CD14-positive monocyte (primary cell): ENCODE measurements at regions not wholly inside any gene's neighbourhood (a gene's known extent, or its start where the extent isn't known, plus 50 kb on each side); places are given as distances from the start of the nearest gene placed in this dataset.

Source experiments
- DNase-seq, 3 donors: peaks; one replicate each; pipeline ENCODE4 v3.0.0-alpha.2; 2011 to 2022
- H2AFZ ChIP-seq: 2 replicates; pipeline ENCODE4 v1.6.0; 2012; ENCODE audit warnings: mild to moderate bottlenecking, low read depth, low read length, inconsistent platforms; ENCODE audit not compliant: insufficient read depth, poor library complexity, severe bottlenecking
- H3K27ac ChIP-seq, 2 donors: 1 replicate in 1 of 2; 2 replicates in 1 of 2; pipeline ENCODE4 v1.5.1; 2012 to 2013; ENCODE audit warnings: low read length in 2 of 2, control low read depth in 1 of 2, inconsistent platforms in 1 of 2, low read depth in 1 of 2, mild to moderate bottlenecking in 1 of 2
- H3K27me3 ChIP-seq, 2 donors: one replicate each; pipeline versions ENCODE4 v1.6.0 to v1.6.1; 2011 to 2013; ENCODE audit warnings: low read length in 2 of 2; ENCODE audit not compliant: control insufficient read depth in 2 of 2, insufficient read depth in 2 of 2
- H3K36me3 ChIP-seq, 2 donors: replicated peaks in 1 of 2; 1 replicate in 1 of 2; 2 replicates in 1 of 2; pipeline versions ENCODE4 v1.5.1 to v1.6.1; 2012 to 2013; ENCODE audit warnings: low read length in 2 of 2, control low read depth in 1 of 2, inconsistent platforms in 1 of 2, mild to moderate bottlenecking in 1 of 2; ENCODE audit not compliant: insufficient read depth in 2 of 2, control insufficient read depth in 1 of 2
- H3K4me1 ChIP-seq, 2 donors: 1 replicate in 1 of 2; 2 replicates in 1 of 2; pipeline versions ENCODE4 v1.5.1 to v1.6.1; 2012 to 2013; ENCODE audit warnings: low read length in 2 of 2, control low read depth in 1 of 2, inconsistent platforms in 1 of 2, mild to moderate bottlenecking in 1 of 2, moderate library complexity in 1 of 2; ENCODE audit not compliant: insufficient read depth in 2 of 2, control insufficient read depth in 1 of 2
- H3K4me2 ChIP-seq: replicated peaks from 2 replicates; pipeline ENCODE3; 2012; ENCODE audit warnings: low read length, moderate library complexity, mild to moderate bottlenecking; ENCODE audit not compliant: poor library complexity, severe bottlenecking; ENCODE audit errors: extremely low read depth
- H3K4me3 ChIP-seq, 3 experiments: fragments of 200-600 bp in 1 of 3; sonication (generic) in 1 of 3; replicated peaks in 1 of 3; 1 replicate in 2 of 3; 2 replicates in 1 of 3; pipeline ENCODE4 v1.5.1; 2011 to 2013; ENCODE audit warnings: low read length in 3 of 3, mild to moderate bottlenecking in 3 of 3, control low read depth in 2 of 3, low read depth in 2 of 3, inconsistent platforms in 1 of 3, moderate library complexity in 1 of 3
- H3K79me2 ChIP-seq: 2 replicates; pipeline ENCODE4 v1.6.0; 2012; ENCODE audit warnings: mild to moderate bottlenecking, control low read depth, inconsistent platforms, low read length, moderate library complexity; ENCODE audit not compliant: insufficient read depth
- H3K9ac ChIP-seq: 2 replicates; pipeline ENCODE4 v1.6.0; 2017; ENCODE audit warnings: low read length, mild to moderate bottlenecking; ENCODE audit not compliant: insufficient read depth, poor library complexity, severe bottlenecking
- H3K9me3 ChIP-seq, 2 donors: replicated peaks in 1 of 2; 1 replicate in 1 of 2; 2 replicates in 1 of 2; pipeline versions ENCODE4 v1.5.1 to v1.6.1; 2012 to 2013; ENCODE audit warnings: low read length in 2 of 2, control low read depth in 1 of 2; ENCODE audit not compliant: control insufficient read depth in 1 of 2, insufficient read depth in 1 of 2
- H4K20me1 ChIP-seq: 2 replicates; pipeline ENCODE4 v1.6.0; 2012; ENCODE audit warnings: mild to moderate bottlenecking, low read length, control low read depth, moderate library complexity; ENCODE audit not compliant: insufficient read depth
- H3K27ac Mint-ChIP-seq, 7 donors: one replicate each; pipeline ENCODE4 v1.8.0; 2020; ENCODE audit warnings: mild to moderate bottlenecking in 7 of 7, mixed read lengths in 7 of 7, moderate library complexity in 6 of 7, inconsistent platforms in 2 of 7
- H3K27me3 Mint-ChIP-seq, 3 donors: one replicate each; pipeline ENCODE4 v1.8.0; 2021 to 2022; ENCODE audit warnings: low read depth in 3 of 3, mild to moderate bottlenecking in 3 of 3, mixed read lengths in 3 of 3, moderate library complexity in 3 of 3, inconsistent platforms in 1 of 3
- H3K36me3 Mint-ChIP-seq, 2 donors: one replicate each; pipeline ENCODE4 v1.8.0; 2020; ENCODE audit warnings: mixed read lengths in 2 of 2, inconsistent platforms in 1 of 2, mild to moderate bottlenecking in 1 of 2
- H3K4me1 Mint-ChIP-seq: one replicate; pipeline ENCODE4 v1.8.0; 2020; ENCODE audit warnings: mild to moderate bottlenecking, mixed read lengths
- H3K4me3 Mint-ChIP-seq, 2 donors: one replicate each; pipeline ENCODE4 v1.8.0; 2020; ENCODE audit warnings: mild to moderate bottlenecking in 2 of 2, mixed read lengths in 2 of 2, moderate library complexity in 1 of 2
- H3K9me3 Mint-ChIP-seq, 7 donors: one replicate each; pipeline ENCODE4 v1.8.0; 2020 to 2022; ENCODE audit warnings: mixed read lengths in 7 of 7, mild to moderate bottlenecking in 6 of 7, moderate library complexity in 6 of 7, inconsistent platforms in 2 of 7
- CTCF ChIP-seq: fragments of 200-600 bp; IDR thresholded peaks from one replicate; pipeline ENCODE4 v1.8.0; 2022; ENCODE audit warnings: antibody characterized with exemption, mild to moderate bottlenecking
- WGBS: methylation state at CpG from one replicate; pipeline ENCODE4 v1.1.5; 2013; ENCODE audit warnings: missing lambda C conversion rate; ENCODE audit not compliant: insufficient coverage; 5-methylcytosine and 5-hydroxymethylcytosine counted together
- intact Hi-C, 2 donors: fragments of 100-400 bp; cut with micrococcal nuclease; formaldehyde crosslinking; loops; one replicate each; pipeline versions ENCODE4 v1.15.0 to v1.15.1; 2023

- Mint-ChIP-seq H3K36me3 (no peaks in the 10 kb centered on the region), H3K9me3 (peaks cover 2 to 11% (median 5%) of the 10 kb centered on the region in 7 donors), H3K4me3 (no peak overlapping the region), H3K27me3 (peaks cover 19 to 26% (median 21%) of the 10 kb centered on the region in 3 donors), H3K27ac (no peak overlapping the region), H3K4me1 (peaks cover 22% of the 10 kb centered on the region)
- Histone ChIP-seq H3K36me3 (no peaks in the 10 kb centered on the region), H3K27ac (no peak overlapping the region), H4K20me1 (no peaks in the 10 kb centered on the region), H3K9ac (no peak overlapping the region), H2AFZ (no peak overlapping the region), H3K27me3 (peaks cover 2 to 11% of the 10 kb centered on the region in 2 donors), H3K4me3 (no peak overlapping the region), H3K4me1 (peaks cover 15 to 24% of the 10 kb centered on the region in 2 donors), H3K4me2 (no peak overlapping the region), H3K79me2 (no peaks in the 10 kb centered on the region), H3K9me3 (peaks cover 5 to 6% of the 10 kb centered on the region in 2 donors)
- TF ChIP-seq CTCF = no peak
- WGBS = 88% methylated on average over 10 of the region's 26 CpGs
- intact Hi-C loops = no loop called here
- DNase-seq = no peak
Measured at GRCh38 chr16:87057211-87057881, 259.8 kb downstream of the C16orf95 start.

GRCh38 chr16:87057951-87058560 lies 259.1 kb downstream of the C16orf95 start:
- WGBS = 95% methylated on average over 21 of the region's 26 CpGs
- Histone ChIP-seq H3K4me2 (no peak overlapping the region), H3K4me1 (peaks cover 18 to 30% of the 10 kb centered on the region in 2 donors), H3K9me3 (peaks cover 5 to 6% of the 10 kb centered on the region in 2 donors), H3K27me3 (peaks cover 0 to 10% of the 10 kb centered on the region in 2 donors), H2AFZ (no peak overlapping the region), H3K9ac (no peak overlapping the region), H3K27ac (no peak overlapping the region), H3K79me2 (no peaks in the 10 kb centered on the region), H3K36me3 (no peaks in the 10 kb centered on the region), H3K4me3 (no peak overlapping the region), H4K20me1 (no peaks in the 10 kb centered on the region)
- no peak for TF ChIP-seq CTCF
- Mint-ChIP-seq H3K4me3 (no peak overlapping the region), H3K27me3 (peaks cover 17 to 19% (median 18%) of the 10 kb centered on the region in 3 donors), H3K9me3 (peaks cover 2 to 11% (median 5%) of the 10 kb centered on the region in 7 donors), H3K4me1 (peaks cover 29% of the 10 kb centered on the region), H3K36me3 (no peaks in the 10 kb centered on the region), H3K27ac (no peak overlapping the region)
- intact Hi-C loops = no loop called here
- no peak for DNase-seq
